ENCODE measurements at regions not wholly inside any gene's neighbourhood (a gene's known extent, or its start where the extent isn't known, plus 50 kb on each side); places are given as distances from the start of the nearest gene placed in this dataset.
A peak's percentile ranks its signal among the peaks of the same experiment; 100 is the strongest.

GRCh38 chr3:24673596-24673995 is 178.9 kb upstream of the THRB start:
- ATAC-seq (ENCODE audit: low read depth in 2 of 2) (no peak), DNase-seq (no peak)
- no peaks in the 10 kb centered on the region for H3K9me3 Mint-ChIP-seq
- peaks cover 0 to 12% (median 11%) of the 10 kb centered on the region in 3 donors for H3K4me1 Mint-ChIP-seq
- H3K27me3 Mint-ChIP-seq: peaks cover 0 to 6% (median 5%) of the 10 kb centered on the region in 3 donors
- no peak overlapping the region for H3K4me3 Mint-ChIP-seq
- H3K36me3 Mint-ChIP-seq: no peaks in the 10 kb centered on the region
- H3K27ac Mint-ChIP-seq: no peak overlapping the region

GRCh38 chr3:24674261-24674660 is 179.6 kb upstream of the THRB start:
- ATAC-seq (ENCODE audit: low read depth in 2 of 2) (no peak), DNase-seq (no peak)
- Mint-ChIP-seq H3K9me3 (no peaks in the 10 kb centered on the region), H3K36me3 (no peaks in the 10 kb centered on the region), H3K27me3 (peaks cover 0 to 6% (median 5%) of the 10 kb centered on the region in 3 donors), H3K27ac (no peak overlapping the region), H3K4me1 (peaks cover 0 to 14% (median 11%) of the 10 kb centered on the region in 3 donors), H3K4me3 (no peak overlapping the region)

GRCh38 chr3:24678021-24678420 is 183.4 kb upstream of the THRB start:
- ATAC-seq (ENCODE audit: low read depth in 2 of 2): no peak
- Mint-ChIP-seq H3K9me3 (no peaks in the 10 kb centered on the region), H3K27me3 (peaks cover 0 to 5% (median under 1%) of the 10 kb centered on the region in 3 donors), H3K27ac (no peak overlapping the region), H3K36me3 (no peaks in the 10 kb centered on the region), H3K4me1 (peaks cover 0 to 14% (median 11%) of the 10 kb centered on the region in 3 donors), H3K4me3 (peak overlapping the region in 2 of 8 donors; percentile 7 to 30)
- no peak for DNase-seq

GRCh38 chr3:24678421-24678865 is 183.8 kb upstream of the THRB start:
- no peak overlapping the region for H3K27ac Mint-ChIP-seq
- H3K36me3 Mint-ChIP-seq: no peaks in the 10 kb centered on the region
- ATAC-seq (ENCODE audit: low read depth in 2 of 2) (no peak), DNase-seq (no peak)
- peaks cover 0 to 5% (median 0%) of the 10 kb centered on the region in 3 donors for H3K27me3 Mint-ChIP-seq
- peaks cover 0 to 14% (median 11%) of the 10 kb centered on the region in 3 donors for H3K4me1 Mint-ChIP-seq
- no peaks in the 10 kb centered on the region for H3K9me3 Mint-ChIP-seq
- peak overlapping the region in 2 of 8 donors; percentile 7 to 30 for H3K4me3 Mint-ChIP-seq

- Mint-ChIP-seq H3K27me3 (peaks cover 0 to 5% (median 0%) of the 10 kb centered on the region in 3 donors), H3K36me3 (no peaks in the 10 kb centered on the region), H3K27ac (no peak overlapping the region), H3K4me3 (no peak overlapping the region), H3K4me1 (peaks cover 0 to 14% (median 11%) of the 10 kb centered on the region in 3 donors), H3K9me3 (no peaks in the 10 kb centered on the region)
- no peak for DNase-seq
- no peak for ATAC-seq (ENCODE audit: low read depth in 2 of 2)
These were observed 184.8 kb upstream of the THRB start for GRCh38 chr3:24679429-24679828.

GRCh38 chr3:24680214-24680967 is 185.7 kb upstream of the THRB start:
- DNase-seq (peak; percentile 31), ATAC-seq (ENCODE audit: low read depth in 2 of 2) (peak; percentile 56 to 75)
- no peak overlapping the region for H3K4me3 Mint-ChIP-seq
- no peak overlapping the region for H3K27ac Mint-ChIP-seq
- H3K36me3 Mint-ChIP-seq: no peaks in the 10 kb centered on the region
- peaks cover 0 to 14% (median 11%) of the 10 kb centered on the region in 3 donors for H3K4me1 Mint-ChIP-seq
- H3K27me3 Mint-ChIP-seq: peaks cover 0 to 2% (median 0%) of the 10 kb centered on the region in 3 donors
- H3K9me3 Mint-ChIP-seq: no peaks in the 10 kb centered on the region

GRCh38 chr3:24682141-24682547 is 187.5 kb upstream of the THRB start:
- ATAC-seq (ENCODE audit: low read depth in 2 of 2): no peak
- DNase-seq: no peak
- no peaks in the 10 kb centered on the region for H3K9me3 Mint-ChIP-seq
- H3K27me3 Mint-ChIP-seq: no peaks in the 10 kb centered on the region
- no peak overlapping the region for H3K4me3 Mint-ChIP-seq
- H3K36me3 Mint-ChIP-seq: no peaks in the 10 kb centered on the region
- H3K27ac Mint-ChIP-seq: no peak overlapping the region
- H3K4me1 Mint-ChIP-seq: peaks cover 0 to 14% (median 11%) of the 10 kb centered on the region in 3 donors

GRCh38 chr3:24683090-24683489 is 188.4 kb upstream of the THRB start:
- Mint-ChIP-seq H3K4me1 (peaks cover 0 to 7% (median 5%) of the 10 kb centered on the region in 3 donors), H3K4me3 (no peak overlapping the region)

GRCh38 chr3:24683633-24684384 is 189.2 kb upstream of the THRB start:
- peaks cover 0 to under 1% (median 0%) of the 10 kb centered on the region in 3 donors for H3K4me1 Mint-ChIP-seq
- ATAC-seq (ENCODE audit: low read depth in 2 of 2) (no peak), DNase-seq (peak; percentile 7)
- H3K27ac Mint-ChIP-seq: no peak overlapping the region
- no peaks in the 10 kb centered on the region for H3K36me3 Mint-ChIP-seq
- no peak overlapping the region for H3K4me3 Mint-ChIP-seq
- H3K27me3 Mint-ChIP-seq: no peaks in the 10 kb centered on the region
- no peaks in the 10 kb centered on the region for H3K9me3 Mint-ChIP-seq

More at GRCh38 chr3:24683090-24683489, 188.4 kb upstream of the THRB start:
- no peaks in the 10 kb centered on the region for H3K36me3 Mint-ChIP-seq
- no peaks in the 10 kb centered on the region for H3K9me3 Mint-ChIP-seq
- H3K27me3 Mint-ChIP-seq: no peaks in the 10 kb centered on the region
- DNase-seq (no peak), ATAC-seq (ENCODE audit: low read depth in 2 of 2) (no peak)
- no peak overlapping the region for H3K27ac Mint-ChIP-seq

- no peaks in the 10 kb centered on the region for H3K27me3 Mint-ChIP-seq
- no peak overlapping the region for H3K4me3 Mint-ChIP-seq
- no peak overlapping the region for H3K27ac Mint-ChIP-seq
- ATAC-seq (ENCODE audit: low read depth in 2 of 2) (no peak), DNase-seq (no peak)
- H3K9me3 Mint-ChIP-seq: no peaks in the 10 kb centered on the region
- H3K4me1 Mint-ChIP-seq: no peaks in the 10 kb centered on the region
- H3K36me3 Mint-ChIP-seq: no peaks in the 10 kb centered on the region
These were observed 189.9 kb upstream of the THRB start for GRCh38 chr3:24684506-24685023.

GRCh38 chr3:24686808-24687207 is 192.2 kb upstream of the THRB start:
- Mint-ChIP-seq H3K4me1 (no peaks in the 10 kb centered on the region), H3K27me3 (no peaks in the 10 kb centered on the region), H3K4me3 (no peak overlapping the region), H3K36me3 (no peaks in the 10 kb centered on the region), H3K9me3 (no peaks in the 10 kb centered on the region), H3K27ac (no peak overlapping the region)
- ATAC-seq (ENCODE audit: low read depth in 2 of 2): no peak
- DNase-seq: no peak

GRCh38 chr3:24687671-24688070 is 193.0 kb upstream of the THRB start:
- Mint-ChIP-seq H3K27ac (no peak overlapping the region), H3K4me1 (no peaks in the 10 kb centered on the region), H3K27me3 (peaks cover 0 to 4% (median 0%) of the 10 kb centered on the region in 3 donors), H3K9me3 (no peaks in the 10 kb centered on the region), H3K36me3 (no peaks in the 10 kb centered on the region), H3K4me3 (no peak overlapping the region)
- no peak for DNase-seq
- ATAC-seq (ENCODE audit: low read depth in 2 of 2): no peak

- no peak overlapping the region for H3K4me3 Mint-ChIP-seq
- H3K36me3 Mint-ChIP-seq: no peaks in the 10 kb centered on the region
- no peak overlapping the region for H3K27ac Mint-ChIP-seq
- H3K9me3 Mint-ChIP-seq: no peaks in the 10 kb centered on the region
- H3K27me3 Mint-ChIP-seq: peaks cover 0 to 4% (median 0%) of the 10 kb centered on the region in 3 donors
- H3K4me1 Mint-ChIP-seq: no peaks in the 10 kb centered on the region
- DNase-seq: no peak
- ATAC-seq (ENCODE audit: low read depth in 2 of 2): no peak
These were observed 193.9 kb upstream of the THRB start for GRCh38 chr3:24688446-24689148.
